MCF 10A (cell line): ENCODE measurements at regions not wholly inside any gene's neighbourhood (a gene's known extent, or its start where the extent isn't known, plus 50 kb on each side); places are given as distances from the start of the nearest gene placed in this dataset. TPM values are rescaled to one million over a fixed set of nuclear protein-coding genes. Genes with fewer than 3 reads are reported as not detected.

ENCODE experiments used
- BruUV-seq: library from RNA; stranded (reverse); fragments of 400-500 nt; replicated peaks from 2 replicates; lab custom pipeline; 2021; lab: Mats Ljungman, UMichigan
- CTCF ChIA-PET: fragments of 300-600 bp; sonication (Branson Sonifier 250); formaldehyde crosslinking; extraction: SDS; loops from one replicate; lab custom pipeline; 2021; ENCODE audit warnings: antibody characterized with exemption, inconsistent platforms; lab: Yijun Ruan, JAX
- POLR2A ChIA-PET: fragments of 300-600, 350-650 bp; sonication (Branson Sonifier 250); formaldehyde crosslinking; extraction: SDS; loops from one replicate; lab custom pipeline; 2020; ENCODE audit warnings: antibody characterized with exemption, inconsistent platforms; lab: Yijun Ruan, JAX
- DNase-seq: peaks from one replicate; pipeline ENCODE4 v3.0.0-alpha.2; 2018; ENCODE audit not compliant: unreplicated experiment
- H3K27ac Mint-ChIP-seq: one replicate; pipeline ENCODE4 v1.8.0; 2022; ENCODE audit warnings: mild to moderate bottlenecking, low read depth, mixed read lengths; ENCODE audit not compliant: unreplicated experiment
- H3K27me3 Mint-ChIP-seq: one replicate; pipeline ENCODE4 v1.8.0; 2022; ENCODE audit warnings: mixed read lengths; ENCODE audit not compliant: insufficient read depth, unreplicated experiment
- H3K36me3 Mint-ChIP-seq: one replicate; pipeline ENCODE4 v1.8.0; 2022; ENCODE audit warnings: mild to moderate bottlenecking, moderate library complexity, mixed read lengths; ENCODE audit not compliant: insufficient read depth, unreplicated experiment
- H3K4me1 Mint-ChIP-seq: one replicate; pipeline ENCODE4 v1.8.0; 2022; ENCODE audit warnings: mixed read lengths; ENCODE audit not compliant: insufficient read depth, unreplicated experiment
- H3K4me3 Mint-ChIP-seq: one replicate; pipeline ENCODE4 v1.8.0; 2022; ENCODE audit warnings: mild to moderate bottlenecking, moderate library complexity, mixed read lengths; ENCODE audit not compliant: unreplicated experiment
- H3K9me3 Mint-ChIP-seq: one replicate; pipeline ENCODE4 v1.8.0; 2022; ENCODE audit warnings: mixed read lengths; ENCODE audit not compliant: unreplicated experiment
- CTCF ChIP-seq: fragments of 200-600 bp; IDR thresholded peaks from one replicate; pipeline ENCODE4 v1.8.0; 2022; ENCODE audit warnings: antibody characterized with exemption, mild to moderate bottlenecking; ENCODE audit not compliant: unreplicated experiment
- intact Hi-C: fragments of 100-400 bp; cut with micrococcal nuclease; formaldehyde crosslinking; loops from 2 replicates; pipeline ENCODE4 v1.14.1; 2022
- microRNA-seq: library from miRNA; unstranded; fragments of <30 nt; microRNA quantifications from one replicate; pipeline ENCODE4 v1.2.0, GENCODE V29; 2022

- no peak for TF ChIP-seq CTCF
- no TSS peak for BruUV-seq
- Mint-ChIP-seq H3K9me3 (no peaks in the 10 kb centered on the region), H3K4me3 (no peak overlapping the region), H3K27me3 (no peaks in the 10 kb centered on the region), H3K36me3 (no peaks in the 10 kb centered on the region), H3K27ac (no peak overlapping the region), H3K4me1 (no peaks in the 10 kb centered on the region)
- intact Hi-C loops, result no loop called here
- DNase-seq, result no peak
- CTCF ChIA-PET, result interaction anchor here (0.6 to 1.2 kb wide), 3 partner anchors 31 to 723 kb away, joined by 3 to 7 read pairs (median 4); no protein-coding TSS in a partner anchor
- POLR2A ChIA-PET, result no interaction called here
Measured at GRCh38 chr11:103850419-103851165, 185.8 kb upstream of the DDI1 start.

GRCh38 chr11:103851166-103851651 lies 185.2 kb upstream of the DDI1 start:
- no peak for TF ChIP-seq CTCF
- no peak for DNase-seq
- no TSS peak for BruUV-seq
- Mint-ChIP-seq H3K4me3 (no peak overlapping the region), H3K4me1 (no peaks in the 10 kb centered on the region), H3K27me3 (no peaks in the 10 kb centered on the region), H3K27ac (no peak overlapping the region), H3K36me3 (no peaks in the 10 kb centered on the region), H3K9me3 (no peaks in the 10 kb centered on the region)
- POLR2A ChIA-PET, result no interaction called here
- CTCF ChIA-PET, result interaction anchor here (0.8 to 1.0 kb wide), 2 partner anchors 22 to 32 kb away, joined by 3 to 4 read pairs; no protein-coding TSS in a partner anchor
- intact Hi-C loops, result no loop called here

Small RNA genes in the stretch of these regions (microRNA-seq; reads per million reads assigned to microRNA genes)
- not detected for gene MIR4693
